ENCODE measurements at regions not wholly inside any gene's neighbourhood (a gene's known extent, or its start where the extent isn't known, plus 50 kb on each side); places are given as distances from the start of the nearest gene placed in this dataset.
A peak's percentile ranks its signal among the peaks of the same experiment; 100 is the strongest.

DNA sequence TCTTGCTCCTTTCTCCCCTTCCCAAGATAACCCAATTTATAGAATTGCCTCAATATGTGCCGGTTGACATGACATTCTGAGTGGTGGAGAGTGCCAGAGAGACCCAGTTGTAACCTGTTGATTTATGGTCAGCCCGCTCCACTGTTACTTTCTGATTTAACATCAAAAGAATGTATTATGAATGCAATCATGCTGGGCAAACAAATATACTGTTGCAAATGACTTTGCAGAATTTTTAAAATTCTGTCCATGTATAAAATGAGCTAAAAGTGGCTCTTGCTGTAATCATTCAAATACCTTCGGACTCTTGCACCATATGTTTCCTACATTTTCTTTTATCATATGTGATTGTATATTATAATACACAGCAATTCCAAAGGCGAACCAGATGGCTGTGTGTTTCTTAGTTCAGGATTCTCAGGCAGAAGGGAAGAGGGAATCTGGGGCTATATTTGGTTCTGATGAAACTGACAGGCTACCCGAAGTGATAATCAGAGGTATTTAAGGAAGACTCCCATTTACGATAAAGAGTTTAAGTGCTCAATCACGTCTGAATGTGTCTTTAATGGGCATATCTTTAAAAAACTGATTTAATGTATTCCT is 131.7 kb downstream of the CLCN4 start:
- DNase-seq = no peak

DNA sequence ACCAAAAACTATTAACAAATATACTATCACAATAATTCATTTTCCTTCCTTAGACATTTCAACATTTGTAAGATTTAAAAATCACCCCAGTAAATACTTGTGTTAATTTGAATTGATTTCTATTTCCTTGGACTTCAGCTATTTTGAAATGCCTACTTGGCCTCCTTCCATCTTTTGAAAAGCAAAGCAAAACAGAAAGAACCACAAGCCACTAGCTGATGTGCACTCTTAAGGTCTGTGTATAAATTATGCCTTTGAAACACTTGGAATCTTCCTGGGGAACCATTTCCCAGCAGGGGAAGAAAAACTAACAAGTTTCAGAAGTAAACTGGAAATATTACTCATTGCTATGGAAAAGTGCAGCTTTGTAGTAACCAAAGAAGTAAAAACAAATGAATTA is 139.8 kb downstream of the CLCN4 start:
- no peak for DNase-seq

GRCh38 chrX:10310511-10310910 is 153.7 kb downstream of the CLCN4 start:
- DNase-seq = no peak

DNA sequence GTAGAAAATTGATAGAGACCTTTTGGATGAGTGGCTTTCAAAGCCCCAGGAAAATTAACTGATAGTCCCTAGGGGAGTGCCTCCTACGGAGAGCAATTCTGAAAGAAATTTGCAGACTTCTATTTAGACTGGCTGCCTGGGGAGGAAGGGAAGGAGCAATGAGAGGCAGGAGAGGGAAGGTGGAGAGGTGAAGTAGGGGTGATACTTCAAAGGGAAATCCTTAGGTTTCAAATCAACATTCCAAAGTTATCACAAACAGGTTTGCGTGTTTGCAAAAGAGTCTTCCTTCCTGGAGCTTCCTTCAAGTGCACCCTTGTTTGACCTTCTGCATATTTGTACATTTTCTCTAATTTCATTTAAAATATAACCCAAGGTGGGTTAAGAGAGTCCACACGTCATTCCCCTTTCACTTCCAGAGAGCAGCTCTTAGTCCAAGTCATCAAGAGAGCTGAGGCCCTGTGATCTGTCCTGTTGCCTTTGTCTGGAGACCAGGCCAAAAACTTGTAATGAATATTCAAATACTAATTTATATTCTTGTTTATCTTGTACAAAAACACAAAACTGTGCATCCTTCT is 157.8 kb downstream of the CLCN4 start:
- no peak for DNase-seq

GRCh38 chrX:10325611-10326010 is 168.8 kb downstream of the CLCN4 start:
- DNase-seq = no peak

DNA sequence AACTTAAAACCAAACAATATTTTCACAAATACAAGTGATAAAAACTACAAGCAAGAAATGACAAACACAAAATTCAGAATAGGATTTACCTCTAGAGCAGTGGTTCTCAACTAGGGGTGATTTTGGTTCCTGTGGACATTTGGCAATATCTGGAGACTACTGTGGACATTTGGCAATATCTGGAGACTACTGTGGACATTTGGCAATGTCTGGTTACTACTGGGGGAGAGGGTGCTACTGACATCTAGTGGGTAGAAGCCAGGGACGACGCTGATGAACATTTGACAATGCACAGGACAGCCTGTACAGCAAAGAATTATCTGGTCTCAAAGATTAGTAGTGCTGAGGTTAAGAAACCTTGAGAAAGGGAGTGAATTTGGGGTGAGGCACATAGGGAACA is 169.8 kb downstream of the CLCN4 start:
- DNase-seq = peak; percentile 32

DNA sequence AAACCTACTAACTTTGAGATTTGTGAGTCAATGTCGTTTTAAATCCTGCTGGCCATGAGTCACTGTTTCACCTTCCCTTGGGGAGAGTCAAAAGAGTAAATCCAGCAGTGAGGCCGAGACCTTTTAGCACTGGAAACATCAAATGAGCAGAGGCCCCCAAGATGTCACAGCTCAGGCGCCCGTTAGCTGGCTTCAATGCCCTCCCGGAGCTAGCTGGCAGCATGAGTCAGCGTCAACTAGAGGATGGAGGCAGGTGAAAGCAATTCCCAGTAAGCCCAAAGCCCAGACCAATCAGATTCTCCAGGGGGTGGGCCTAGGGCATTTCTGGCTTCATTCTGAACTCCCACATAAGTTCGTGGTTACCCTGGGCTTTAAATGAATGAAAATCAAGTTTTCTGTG is 170.9 kb downstream of the CLCN4 start:
- DNase-seq = no peak

- DNase-seq = no peak
Measured at GRCh38 chrX:10329984-10330383, 173.2 kb downstream of the CLCN4 start.

DNA sequence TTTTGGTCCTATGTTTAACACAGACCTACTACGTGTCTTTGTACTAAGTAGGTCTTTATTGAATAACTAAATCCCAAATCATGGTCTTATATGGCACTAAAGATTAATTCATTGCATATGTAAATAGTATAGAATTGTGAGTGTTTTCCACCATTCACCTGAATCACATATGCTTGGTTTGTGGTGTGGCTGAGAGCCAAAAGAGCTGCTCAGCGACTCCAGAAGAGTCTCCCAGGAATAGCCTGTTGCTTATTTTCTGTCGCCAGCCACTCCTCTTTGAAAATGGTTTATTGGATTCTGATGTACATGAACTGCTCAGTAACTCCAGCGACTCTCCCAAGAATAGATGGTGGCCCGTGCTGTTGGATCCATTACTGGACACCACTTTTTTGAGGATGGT is 184.5 kb downstream of the CLCN4 start:
- no peak for DNase-seq

- DNase-seq = no peak
Measured at GRCh38 chrX:10350221-10350620, 193.4 kb downstream of the CLCN4 start.

DNA sequence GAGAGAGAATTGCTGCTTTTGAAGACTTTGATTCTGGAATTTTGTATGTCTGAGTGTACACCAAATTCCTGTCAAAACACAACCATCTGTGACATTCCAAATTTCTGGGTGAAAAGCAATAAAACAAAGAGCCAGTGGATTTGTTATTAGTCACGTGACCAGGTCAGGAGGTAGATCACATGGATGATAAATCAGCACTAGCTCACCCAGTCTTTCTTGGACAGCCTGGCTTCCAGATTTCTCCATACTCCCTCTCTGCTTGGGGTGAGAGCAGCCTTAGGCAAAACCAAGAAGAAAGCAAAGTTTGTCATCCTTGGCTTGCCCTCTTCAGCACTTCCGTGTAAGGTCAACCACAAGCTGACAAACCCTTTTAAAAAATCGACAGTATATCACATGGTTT is 194.2 kb downstream of the CLCN4 start:
- no peak for DNase-seq

DNA sequence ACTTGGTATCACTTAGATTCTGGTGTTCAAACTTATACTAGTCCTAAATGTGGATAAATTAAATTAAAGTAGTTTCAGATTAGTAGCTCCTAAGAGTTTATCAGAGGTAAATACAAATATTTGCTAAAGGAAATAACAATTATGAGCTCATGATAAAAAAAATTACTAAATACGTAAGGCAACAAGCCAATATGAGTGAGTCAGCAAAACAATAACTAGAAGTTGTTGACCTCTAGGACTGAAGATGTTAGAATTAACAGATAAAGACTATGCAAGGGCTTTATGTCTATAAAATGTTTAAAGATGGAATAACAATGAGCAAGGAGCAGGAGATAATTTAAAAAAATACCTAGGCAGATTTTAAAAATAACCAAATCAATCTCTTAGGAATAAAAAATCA is 195.8 kb downstream of the CLCN4 start:
- DNase-seq = no peak

GRCh38 chrX:10356979-10357378 is 200.2 kb downstream of the CLCN4 start:
- DNase-seq = no peak

GRCh38 chrX:10358958-10359357 is 202.2 kb downstream of the CLCN4 start:
- DNase-seq = no peak

GRCh38 chrX:10360116-10360515 is 203.3 kb downstream of the CLCN4 start:
- no peak for DNase-seq

- no peak for DNase-seq
Measured at GRCh38 chrX:10365532-10366265, 208.9 kb downstream of the CLCN4 start.

DNA sequence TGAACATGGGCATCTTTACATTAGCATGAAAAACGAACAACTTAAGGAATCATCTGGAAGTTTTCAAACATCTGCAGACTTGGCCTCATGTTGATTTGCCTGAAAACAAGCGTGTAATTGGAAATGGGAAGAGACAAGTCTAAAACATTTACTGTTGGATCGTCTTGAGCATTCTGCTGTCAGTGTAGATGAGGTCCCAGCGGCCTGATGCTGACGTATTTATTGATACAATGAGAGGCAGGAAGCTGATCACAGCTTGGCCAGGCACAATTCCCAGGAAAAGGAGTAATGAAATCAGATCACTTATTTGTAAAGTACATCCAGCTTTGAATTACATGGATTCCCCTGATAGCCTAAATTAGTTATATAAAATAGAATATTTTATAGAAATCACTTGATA is 210.6 kb downstream of the CLCN4 start:
- no peak for DNase-seq

DNA sequence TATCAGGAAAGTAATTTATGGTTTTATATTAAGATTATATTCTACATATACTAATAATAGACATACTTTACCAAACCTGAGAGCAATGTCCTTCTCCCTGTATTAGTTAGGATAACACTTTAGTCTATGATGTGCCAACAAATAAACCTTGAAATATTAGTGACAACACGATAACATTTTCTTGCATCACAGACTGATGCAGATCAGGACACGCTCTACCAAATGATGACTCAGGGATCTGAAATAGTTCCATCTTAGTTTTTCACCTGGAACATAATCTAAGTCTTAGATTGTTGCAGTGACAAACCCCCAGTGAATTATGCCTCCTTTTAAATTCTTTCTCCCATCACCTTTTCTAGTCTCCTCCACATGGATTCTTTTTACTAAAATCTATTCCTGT is 214.2 kb downstream of the CLCN4 start:
- no peak for DNase-seq

DNA sequence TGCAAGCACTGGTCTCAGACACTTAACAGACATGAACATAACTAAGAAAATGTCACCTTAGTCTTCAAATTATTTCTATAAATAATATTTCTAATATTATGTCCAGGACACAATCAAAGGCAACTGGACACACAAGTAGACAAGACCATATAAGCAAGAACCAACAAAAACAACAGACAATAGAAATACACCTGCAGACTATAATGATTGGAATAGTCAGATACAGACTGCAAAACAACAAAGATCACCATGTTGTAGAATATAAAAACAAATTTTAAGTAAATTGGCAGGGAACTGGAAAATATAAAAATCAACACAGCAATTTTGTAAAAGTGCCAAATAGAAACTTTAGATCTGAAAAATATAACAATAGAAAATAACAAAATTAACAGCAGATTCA is 220.7 kb downstream of the CLCN4 start:
- no peak for DNase-seq

- DNase-seq = no peak
Measured at GRCh38 chrX:10379878-10380277, 223.1 kb downstream of the CLCN4 start.

- peak; percentile 52 for DNase-seq
Measured at GRCh38 chrX:10380300-10380699, 223.5 kb downstream of the CLCN4 start.

DNA sequence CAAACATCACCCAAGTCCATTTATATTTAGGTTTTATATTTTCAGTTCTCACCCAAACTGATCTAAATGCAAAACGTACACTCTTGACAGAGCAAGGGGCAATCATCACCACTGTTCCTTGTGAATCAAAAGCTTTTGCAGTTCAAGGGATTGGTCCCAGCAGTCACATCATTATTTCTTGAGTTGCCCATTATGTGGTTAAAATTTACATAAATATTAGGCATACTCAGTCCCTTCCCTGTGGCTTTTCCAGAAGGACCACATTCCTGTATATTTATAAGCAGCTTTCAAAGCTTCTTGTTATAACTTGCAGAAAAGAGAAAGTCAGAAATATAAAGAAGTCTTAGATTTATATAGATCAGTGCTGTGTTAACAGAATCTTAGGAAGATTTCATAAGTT is 224.4 kb downstream of the CLCN4 start:
- peak; percentile 69 for DNase-seq

- DNase-seq = no peak
Measured at GRCh38 chrX:10387011-10387410, 230.2 kb downstream of the CLCN4 start.

- no peak for DNase-seq
Measured at GRCh38 chrX:10390187-10390586, 230.2 kb downstream of the MID1 start.

DNA sequence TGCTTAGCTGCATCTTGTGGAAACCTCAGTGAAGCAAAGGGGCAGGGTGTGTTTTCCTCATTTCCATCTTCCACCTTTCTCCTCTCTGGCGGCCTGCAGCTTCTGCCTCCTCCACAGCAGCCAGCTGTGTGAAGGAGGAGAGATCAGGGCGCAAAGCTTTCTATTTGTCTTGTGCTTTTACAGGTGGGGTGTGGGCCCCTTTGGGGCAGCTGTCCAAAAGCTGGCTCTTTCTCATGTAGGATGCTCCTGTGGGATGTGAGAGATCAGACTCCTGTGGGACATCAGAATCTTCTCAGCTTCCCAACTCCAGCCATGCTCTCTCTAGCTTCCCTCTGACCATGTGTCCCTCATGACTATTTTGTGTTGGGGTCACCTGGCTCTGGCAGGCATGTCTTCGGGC is 227.1 kb downstream of the MID1 start:
- DNase-seq = no peak

Data from NCI-H526 treated with DMSO at 0.1 percent for 48 hours (cell line).